ENCODE measurements at regions not wholly inside any gene's neighbourhood (a gene's known extent, or its start where the extent isn't known, plus 50 kb on each side); places are given as distances from the start of the nearest gene placed in this dataset.

DNA sequence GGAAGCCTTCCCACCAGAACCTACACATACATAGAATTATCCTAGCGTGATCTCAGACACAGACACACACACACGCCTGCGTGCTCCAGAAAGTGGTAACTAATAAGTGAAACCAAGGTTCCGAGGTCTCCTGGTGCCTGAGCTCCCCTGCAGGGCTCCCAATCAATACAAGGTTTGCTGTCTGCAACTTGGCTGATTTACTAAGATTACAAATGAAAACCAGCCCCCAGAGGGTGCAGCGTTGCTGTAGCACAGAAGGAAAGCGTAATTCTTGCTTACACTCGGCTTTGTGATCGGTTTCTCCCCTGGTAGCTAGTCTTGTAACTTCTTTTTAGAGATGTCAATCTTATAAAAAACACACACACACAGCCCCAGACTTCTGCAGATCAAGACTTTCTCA, 334.1 kb upstream of the XYLT1 start:
- DNase-seq (ENCODE audit: low spot score), result no peak

DNA sequence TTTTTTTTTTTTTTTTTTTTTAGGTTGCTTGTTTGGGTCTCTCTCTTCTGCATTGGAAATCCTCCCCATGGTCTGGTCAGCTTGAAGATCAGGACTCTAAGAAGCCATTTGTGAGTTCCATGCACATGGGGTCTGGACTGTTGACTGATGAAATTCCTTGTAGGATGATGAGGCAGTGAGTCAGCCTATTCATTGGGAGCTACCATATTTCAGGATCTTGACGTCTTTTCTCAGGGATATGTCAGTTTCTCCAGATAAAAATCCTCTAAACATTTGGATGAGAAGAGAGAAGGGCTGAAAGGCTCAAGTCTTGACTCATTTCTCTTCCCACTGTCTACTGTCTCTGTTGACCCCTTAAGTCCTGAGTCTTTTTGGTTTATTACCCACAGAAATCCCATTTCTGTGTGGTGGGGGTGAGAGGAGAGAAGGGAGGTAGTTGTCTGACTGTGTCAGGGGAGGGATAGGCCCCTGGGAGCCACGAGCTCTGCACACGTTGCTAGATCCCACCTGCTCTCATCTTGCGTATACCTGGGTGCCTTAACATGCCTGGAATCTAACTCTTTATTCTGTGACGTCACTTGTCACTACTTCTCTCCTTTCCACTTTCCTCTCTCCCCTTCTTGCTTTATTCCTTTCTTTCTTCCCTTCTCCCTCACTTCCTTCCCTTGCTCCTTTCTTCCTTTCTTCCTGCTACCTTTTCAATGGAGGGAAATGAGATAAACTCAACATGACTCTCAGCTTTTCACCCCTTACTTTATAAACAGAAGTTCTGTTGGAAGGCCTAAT, 333.1 kb upstream of the XYLT1 start:
- no peak for DNase-seq (ENCODE audit: low spot score)

DNA sequence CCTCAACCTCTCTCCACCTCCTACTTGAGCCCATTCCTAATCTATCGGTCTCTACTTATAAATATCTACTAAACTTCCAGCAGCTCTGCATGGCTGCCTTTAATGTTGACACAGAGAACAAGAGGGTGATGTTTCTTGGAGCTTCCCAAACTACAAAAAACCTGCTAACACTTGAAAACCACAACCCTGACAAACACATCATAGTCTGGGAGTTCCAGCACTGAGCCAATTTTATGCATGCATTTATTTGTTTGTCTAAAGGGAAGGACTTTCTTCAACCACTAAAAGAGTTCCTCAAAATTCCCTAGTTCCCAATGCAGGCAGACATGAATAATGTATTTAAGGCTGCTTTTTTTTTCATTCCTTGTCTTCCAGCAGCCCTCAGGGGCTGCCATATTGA, 331.8 kb upstream of the XYLT1 start:
- no peak for DNase-seq (ENCODE audit: low spot score)

DNA sequence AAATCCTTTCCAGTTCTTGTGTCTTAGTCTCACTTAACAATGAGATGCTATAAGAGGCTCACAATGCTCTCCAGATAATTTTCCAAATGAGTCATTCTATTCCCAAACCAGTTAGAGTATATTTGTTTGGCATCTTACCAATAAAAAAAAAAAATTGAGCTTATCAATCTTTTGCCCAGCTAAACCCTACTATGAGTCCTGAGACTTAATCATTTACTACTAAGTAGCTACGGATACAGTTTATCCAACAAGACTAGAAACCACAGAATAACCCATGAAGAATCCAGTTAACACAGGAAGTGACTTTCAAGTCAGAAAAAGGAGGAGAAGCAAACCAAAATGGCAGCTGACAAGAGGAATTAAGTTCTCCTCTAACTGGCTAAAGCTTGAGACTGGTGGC, 330.3 kb upstream of the XYLT1 start:
- DNase-seq (ENCODE audit: low spot score), result no peak

DNA sequence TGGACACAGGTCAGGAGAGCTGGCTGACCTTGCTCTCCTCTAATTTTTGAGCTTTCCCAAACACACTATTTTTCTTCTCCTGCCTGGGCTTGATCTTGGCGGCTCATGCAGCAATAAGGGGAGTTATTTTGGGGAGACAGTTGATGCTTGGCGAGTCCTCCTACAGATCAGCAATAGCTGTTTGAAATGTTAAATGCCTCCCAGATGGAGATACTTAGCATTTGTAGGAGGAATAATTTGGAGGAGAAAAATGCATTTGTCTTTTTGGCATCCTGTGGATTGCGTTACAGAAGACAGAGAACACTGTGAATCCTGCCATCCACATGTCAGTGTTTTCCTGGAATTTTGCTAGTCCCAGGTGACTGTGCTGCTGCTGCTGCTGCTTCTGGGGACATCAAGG, 328.0 kb upstream of the XYLT1 start:
- no peak for DNase-seq (ENCODE audit: low spot score)

DNA sequence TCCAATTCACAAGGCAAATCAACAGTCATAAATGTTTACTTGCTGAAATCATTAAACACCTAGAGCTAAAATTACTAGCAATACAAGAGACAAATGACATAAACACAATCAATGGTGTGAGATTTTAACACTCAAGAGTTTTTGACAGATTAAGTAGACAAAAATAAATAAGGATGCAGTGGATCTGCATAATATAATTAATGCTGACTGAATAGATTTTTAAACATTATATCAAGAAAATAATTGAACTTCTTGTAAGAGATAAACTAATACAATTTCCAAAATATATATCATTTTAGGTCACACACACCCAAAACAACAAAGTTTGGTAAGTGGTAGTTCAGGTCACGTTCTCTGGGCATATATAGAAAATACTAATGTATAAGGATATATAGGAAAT, 322.6 kb upstream of the XYLT1 start:
- DNase-seq (ENCODE audit: low spot score), result no peak

DNA sequence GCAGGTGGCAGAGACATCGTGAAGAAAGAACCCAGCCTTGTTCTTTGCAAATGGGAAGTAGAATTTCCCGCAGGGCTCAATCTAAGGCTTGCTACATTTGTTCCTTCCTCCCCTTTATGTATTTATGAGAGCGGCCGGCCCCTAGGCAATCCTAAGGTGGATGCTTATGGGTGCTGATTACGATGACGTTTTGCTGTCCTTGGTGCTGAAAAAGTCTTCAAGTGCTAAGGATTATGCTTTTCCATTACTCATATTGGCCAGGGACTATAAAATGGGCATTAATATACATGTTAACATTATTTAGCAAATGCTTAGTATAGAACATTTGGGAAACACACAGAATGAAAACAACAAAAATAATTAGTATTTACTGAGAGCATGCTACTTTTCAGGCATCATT, 313.3 kb upstream of the XYLT1 start:
- DNase-seq (ENCODE audit: low spot score), result no peak

DNA sequence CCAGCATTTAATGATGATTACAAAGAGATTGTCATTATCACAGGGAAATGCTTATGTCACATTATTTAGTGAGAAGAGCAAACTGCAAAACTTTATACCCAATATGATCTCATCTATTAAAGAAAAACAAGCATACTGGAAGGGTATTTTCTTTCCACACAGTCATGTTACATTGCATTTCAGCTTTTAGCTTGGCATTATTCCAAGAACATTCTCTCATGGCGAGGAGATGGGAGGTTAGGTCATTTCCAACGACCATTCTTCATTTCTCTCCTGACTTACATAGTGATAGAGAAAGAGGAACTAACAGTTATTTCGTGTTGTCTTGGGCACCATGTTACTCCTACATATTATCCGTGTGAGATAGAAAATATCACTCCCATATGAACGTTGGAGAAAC, 309.4 kb upstream of the XYLT1 start:
- no peak for DNase-seq (ENCODE audit: low spot score)

DNA sequence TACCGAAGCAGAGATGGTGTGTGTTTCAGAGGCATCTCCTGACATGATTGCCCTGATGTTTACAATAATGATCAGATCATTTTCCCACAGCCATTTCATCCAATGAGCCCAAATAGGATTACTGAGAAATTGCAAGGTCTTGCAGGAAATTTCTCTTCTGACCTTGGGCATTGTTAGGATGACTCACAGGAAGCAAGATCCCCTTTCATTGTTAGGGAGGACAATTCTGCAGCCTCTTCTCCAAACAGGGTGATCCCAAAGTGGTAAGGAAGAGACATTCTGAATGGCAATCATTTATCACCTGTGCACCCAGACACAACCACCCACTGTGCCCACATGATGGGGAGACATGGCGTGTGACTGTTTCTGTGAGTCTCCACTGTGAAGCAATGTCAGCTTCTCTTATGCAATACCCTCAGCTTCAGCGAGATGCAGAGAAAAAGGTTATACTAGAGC, 306.7 kb upstream of the XYLT1 start:
- DNase-seq (ENCODE audit: low spot score), result no peak

DNA sequence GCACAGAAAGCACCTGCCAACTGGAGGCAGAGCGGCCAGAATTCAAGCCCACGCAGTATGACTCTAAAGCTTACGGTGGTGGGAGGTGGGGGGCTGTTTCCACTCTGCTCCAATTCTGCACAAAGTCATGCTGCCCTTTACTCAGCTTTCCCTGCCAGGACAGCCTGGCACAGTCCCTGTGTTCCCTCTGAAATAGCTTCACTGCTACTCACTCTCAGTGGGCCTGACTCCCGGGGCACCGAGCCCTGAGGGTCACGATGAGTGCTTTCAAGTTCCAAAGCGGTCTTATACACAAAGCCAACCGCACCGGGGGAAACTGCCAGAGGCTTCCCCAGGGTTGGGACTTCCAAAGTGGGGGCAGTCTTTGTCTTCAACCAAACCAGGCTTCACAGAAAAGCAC, 306.1 kb upstream of the XYLT1 start:
- no peak for DNase-seq (ENCODE audit: low spot score)

DNA sequence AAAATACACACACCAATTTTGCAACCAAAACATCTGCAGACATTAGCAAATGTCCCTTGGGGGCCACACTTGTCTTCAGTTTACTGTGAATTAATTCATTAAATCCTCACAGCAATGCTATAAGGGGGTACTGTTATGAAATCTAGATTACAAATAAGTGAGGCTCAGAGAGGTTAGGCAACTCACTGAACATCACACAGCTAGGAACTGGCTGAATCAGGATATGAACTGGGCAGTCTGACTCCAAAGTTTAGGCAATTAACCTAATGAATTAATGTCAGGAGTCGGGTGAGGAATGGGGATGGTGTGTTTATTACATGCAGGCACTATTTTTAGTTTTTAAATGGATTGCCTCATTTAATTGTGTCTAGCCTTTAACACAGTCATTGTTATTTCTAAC, 305.7 kb upstream of the XYLT1 start:
- no peak for DNase-seq (ENCODE audit: low spot score)

DNA sequence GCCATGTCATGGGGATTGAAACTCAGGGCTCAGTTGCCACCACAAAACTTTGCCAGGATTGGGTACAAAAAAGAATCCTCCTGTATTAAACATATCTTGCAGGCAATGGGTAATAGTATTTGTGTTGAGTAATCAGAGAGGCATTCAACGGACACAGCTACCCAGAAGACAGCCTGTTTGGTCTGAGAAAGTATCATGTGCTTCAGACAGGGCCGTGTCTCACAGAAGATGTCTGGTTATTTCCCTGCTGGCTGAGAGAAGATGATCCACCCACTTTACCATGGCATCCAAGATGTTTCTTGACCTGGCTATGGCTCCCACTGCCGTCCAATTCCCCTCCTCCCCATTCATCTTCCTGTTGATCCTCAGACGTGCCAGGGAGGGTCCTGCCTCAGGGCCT, 304.3 kb upstream of the XYLT1 start:
- DNase-seq (ENCODE audit: low spot score), result no peak

DNA sequence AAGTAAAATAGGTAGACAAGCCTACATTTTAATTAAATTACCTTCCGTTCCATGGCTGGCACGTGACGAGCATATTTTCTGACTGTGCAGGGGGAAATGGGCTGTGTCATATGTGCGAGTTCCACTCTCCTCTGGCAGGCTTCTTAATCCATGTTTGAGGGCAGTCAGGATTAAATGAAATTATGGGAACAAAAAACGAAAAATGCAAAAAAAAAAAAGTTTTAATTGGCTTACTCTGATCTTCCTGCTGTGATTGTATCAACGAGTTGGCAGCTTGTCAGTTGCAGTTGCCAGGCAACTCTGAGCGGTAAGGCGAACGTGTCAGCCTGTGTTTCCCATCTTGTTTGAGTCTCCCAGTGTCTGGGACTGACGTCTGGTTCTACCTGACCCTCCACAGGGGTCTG, 302.9 kb upstream of the XYLT1 start:
- DNase-seq (ENCODE audit: low spot score), result no peak

DNA sequence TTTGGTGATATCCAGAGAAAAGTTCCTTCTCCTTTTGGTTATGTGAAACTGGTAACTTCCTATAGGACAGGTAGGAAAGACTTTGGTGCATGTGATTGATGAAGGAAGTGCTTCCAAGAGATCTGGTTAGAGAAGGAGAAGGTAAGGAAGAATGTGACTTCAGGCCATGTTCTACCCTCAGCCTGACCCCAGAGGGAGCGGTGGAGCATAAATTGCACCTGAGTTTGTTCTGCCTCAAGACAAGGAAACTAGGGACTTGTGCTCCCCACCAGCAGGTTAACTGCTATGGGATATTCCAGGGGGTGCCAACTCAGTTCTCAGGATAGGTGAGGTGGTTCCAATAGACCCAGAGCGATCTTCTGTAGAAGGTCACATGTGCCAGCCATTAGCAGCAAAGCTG, 299.3 kb upstream of the XYLT1 start:
- DNase-seq (ENCODE audit: low spot score), result no peak

DNA sequence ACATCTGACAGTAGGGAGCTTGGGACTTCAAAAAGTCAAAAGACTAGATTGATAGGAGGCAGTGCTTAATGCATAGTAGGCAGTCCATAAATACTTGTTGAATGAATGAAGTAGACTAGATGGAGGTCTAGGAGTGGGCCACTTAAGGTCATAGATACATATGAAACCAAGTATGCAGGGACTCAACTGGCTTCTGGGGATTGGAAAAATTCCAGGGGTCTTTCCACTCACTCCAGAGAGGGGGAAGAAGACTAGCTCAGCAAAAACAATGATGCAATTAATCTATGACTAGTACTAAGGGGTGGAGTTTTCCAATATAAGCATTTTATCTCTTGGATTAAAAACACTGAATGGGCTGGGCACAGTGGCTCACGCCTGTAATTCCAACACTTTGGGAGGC, 298.3 kb upstream of the XYLT1 start:
- DNase-seq (ENCODE audit: low spot score), result no peak

DNA sequence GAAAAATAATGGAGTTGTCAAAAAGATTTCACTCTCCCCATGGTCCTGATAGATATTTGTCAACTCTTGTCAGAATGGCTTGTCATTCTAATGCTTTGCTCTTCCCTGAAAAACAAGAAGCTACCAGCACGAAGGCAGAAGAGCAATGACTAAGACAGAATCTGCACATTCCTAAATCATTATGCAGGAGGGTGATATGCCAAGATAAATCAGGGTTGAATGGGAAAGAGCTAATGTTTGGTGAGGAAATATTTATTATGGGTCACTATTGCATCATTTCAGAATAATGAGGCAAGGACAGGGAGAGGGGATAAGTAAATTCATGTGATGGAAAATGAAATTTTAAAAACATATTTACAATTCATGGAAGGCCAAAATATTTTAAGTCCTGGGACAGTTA, 297.5 kb upstream of the XYLT1 start:
- DNase-seq (ENCODE audit: low spot score), result no peak

DNA sequence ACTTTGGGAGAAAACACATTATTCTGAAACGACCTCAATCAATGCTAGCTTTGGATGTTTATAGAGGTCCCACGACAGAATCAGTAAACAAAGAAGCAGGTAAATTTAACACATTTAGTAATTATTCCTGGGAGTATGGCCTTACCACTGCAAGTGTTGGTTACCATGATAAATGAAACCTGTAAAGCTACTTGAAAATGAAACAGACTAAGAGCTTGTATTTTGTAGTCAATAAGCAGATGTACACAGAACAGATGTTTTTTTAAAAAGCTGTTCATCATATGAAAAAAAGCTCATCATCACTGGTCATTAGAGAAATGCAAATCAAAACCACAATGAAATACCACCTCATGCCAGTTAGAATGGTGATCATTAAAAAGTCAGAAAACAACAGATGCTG, 295.3 kb upstream of the XYLT1 start:
- no peak for DNase-seq (ENCODE audit: low spot score)

DNA sequence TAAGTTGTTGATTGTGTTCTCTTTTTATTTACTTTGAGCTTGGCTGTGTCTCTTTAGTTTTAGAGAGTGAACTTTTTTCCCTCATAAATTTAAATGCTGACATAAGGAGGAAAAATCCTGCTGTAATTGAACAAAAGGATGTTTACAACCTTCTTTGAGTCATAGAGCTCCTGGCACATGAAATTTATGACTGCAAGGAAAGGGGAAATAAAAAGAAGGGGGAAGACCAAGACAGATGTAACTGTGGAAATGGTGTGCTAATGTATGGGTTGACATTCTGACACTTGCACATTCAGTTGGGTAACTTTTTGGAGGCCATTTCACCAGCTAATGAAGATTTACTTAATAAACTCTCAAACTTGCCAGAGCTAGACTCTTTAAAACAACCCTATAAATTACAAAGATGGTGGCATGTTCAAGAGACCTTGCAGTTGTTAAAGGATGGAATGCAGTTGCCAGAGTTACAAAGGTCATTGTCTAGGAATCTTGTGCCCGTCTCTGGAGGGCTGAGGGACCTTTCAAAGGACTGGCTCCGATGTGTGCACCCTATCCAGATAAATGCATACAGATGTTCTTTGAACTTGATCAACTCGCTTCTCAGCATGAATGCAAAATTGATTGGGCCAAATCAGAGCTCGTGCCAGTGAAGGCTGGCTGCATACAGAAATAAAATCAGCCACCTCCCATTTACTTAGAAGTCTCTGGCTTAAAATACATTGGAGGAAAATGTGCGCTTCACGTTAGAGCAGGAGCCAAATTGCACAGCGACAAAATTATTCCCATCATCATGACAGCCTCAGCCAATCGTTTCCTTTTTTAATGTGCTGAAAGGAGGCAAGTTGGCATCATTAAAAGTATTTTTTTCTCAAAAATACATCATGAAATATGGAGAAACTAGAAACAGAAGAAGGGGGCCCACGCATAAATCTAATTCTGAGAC, 289.0 kb upstream of the XYLT1 start:
- DNase-seq (ENCODE audit: low spot score), result no peak

DNA sequence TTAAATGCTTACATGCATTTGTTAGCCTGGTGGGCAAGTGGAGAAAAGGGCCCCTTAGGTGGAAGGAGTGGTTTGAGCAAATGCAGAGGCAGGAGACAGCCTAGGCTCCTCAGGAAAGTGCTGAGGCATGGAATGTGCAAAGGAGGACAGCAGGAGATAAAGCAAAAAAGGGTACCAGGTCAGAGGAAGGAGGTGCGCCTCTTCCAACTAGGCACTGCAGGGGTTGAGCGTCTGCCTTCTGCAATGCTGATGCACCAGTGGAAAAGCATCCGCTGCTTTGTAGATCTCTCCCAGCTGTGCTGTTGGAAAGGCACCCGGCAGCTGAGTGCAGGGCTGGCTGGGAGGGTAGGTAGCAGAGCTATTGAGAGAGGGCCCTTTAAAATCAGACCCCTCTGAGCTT, 287.0 kb upstream of the XYLT1 start:
- no peak for DNase-seq (ENCODE audit: low spot score)

DNA sequence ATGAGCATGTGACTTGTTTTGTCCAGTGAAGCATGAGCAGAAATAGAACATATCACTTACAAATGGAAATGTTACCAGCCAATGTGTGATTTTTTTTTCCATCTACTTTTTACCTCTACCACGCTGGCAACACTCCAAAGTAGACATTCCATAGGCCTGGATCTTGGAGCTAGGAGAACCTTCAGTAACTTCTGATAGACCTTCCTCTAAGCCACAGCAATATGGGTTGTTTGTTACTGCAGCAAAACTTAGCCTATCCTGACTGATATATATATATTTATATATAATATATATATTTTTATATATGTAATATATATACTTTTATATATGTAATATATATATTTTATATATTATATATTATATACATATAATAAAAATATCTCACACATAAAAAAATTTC, 284.4 kb upstream of the XYLT1 start:
- no peak for DNase-seq (ENCODE audit: low spot score)

DNA sequence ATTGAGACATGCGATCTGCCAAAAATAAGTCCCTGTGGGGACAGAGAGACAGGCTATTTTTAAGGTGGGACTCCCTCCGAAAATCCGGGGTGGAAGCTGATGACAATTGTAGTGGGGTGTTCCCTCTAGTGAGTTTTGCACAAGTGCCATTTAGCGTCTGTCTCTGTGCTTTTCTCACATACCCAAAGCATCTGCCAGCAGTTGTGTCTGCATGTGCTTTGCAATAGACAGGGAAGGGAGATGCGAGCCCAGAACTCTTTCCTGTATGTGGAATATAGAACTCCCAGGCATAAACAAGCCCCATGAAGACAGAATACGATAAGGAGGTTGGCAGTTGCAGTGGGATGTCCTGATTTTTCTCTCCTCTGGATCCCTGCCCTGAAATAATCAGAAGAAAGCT, 282.7 kb upstream of the XYLT1 start:
- DNase-seq (ENCODE audit: low spot score), result no peak

DNA sequence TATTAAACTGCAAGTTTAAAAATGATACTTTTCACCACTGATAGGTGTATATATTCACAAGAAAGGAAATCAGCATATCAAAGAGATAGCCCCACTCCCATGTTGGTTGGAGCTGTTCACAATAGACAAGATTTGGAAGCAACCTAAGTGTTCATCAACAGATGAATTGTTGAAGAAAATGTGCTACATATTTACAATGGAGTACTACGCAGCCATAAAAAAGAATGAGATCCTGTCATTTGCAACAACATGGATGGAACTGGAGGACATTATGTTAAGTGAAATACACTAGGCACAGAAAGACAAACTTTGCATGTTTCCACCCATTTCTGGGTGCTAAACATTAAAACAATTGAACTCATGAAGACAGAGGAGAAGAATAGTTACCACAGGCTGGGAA, 278.9 kb upstream of the XYLT1 start:
- DNase-seq (ENCODE audit: low spot score), result no peak

DNA sequence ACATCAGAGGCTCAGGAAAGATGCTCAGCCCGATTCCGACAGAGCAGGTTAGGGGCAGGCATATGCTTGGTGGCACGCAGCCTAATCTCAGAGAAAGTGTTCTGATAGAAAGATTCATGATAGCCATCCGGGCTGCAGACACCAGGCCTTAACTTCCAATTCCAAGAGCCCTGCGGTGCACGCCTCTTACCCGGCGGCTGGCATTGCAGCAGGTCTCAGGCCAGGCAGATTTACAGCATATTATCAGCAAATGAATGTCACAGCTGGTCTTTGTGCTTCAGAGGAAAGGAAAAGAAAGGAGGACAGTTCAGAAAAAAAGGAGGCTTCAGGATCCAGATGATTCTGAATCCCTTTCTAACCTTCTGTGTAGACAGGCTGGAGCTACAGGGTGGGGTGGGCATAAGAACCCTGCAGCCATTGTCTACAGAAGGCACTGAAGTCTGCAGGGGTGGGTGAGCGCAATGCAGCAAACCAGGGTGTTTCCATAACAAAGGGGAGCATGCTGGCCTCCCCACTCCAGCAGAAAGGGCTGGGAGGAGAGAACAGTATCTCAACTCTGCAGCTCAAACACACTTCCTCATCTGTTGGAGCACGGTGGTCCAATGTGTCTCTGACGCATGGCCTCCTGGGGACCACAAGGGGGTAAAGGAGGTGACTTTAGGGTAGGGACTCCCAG, 277.4 kb upstream of the XYLT1 start:
- DNase-seq (ENCODE audit: low spot score), result no peak
